HEK293 (cell line): ENCODE measurements at regions not wholly inside any gene's neighbourhood (a gene's known extent, or its start where the extent isn't known, plus 50 kb on each side); places are given as distances from the start of the nearest gene placed in this dataset.
"Not testable (repeated sequence)": the region's sequence is repeated elsewhere in the genome, so short reads cannot be mapped to it uniquely, and the experiment has no call there.

ENCODE experiments used
- OSR2 ChIP-seq: fragments of 450-650 bp; formaldehyde crosslinking; IDR thresholded peaks from 2 replicates; pipeline ENCODE4 v1.5.1; 2016; ENCODE audit warnings: missing biosample characterization, missing genetic modification characterization
- ZNF747 ChIP-seq: fragments of 450-650 bp; formaldehyde crosslinking; IDR thresholded peaks from 2 replicates; pipeline ENCODE4 v1.5.1; 2016; ENCODE audit warnings: missing biosample characterization, missing genetic modification characterization
- ZNF768 ChIP-seq: fragments of 450-650 bp; formaldehyde crosslinking; IDR thresholded peaks from 2 replicates; pipeline ENCODE4 v1.5.1; 2018; ENCODE audit warnings: missing biosample characterization, mild to moderate bottlenecking, missing genetic modification characterization
- TF ChIP-seq, protein P1 (sequence below): fragments of 450-650 bp; formaldehyde crosslinking; IDR thresholded peaks from 2 replicates; pipeline ENCODE4; 2016; ENCODE audit warnings: missing biosample characterization, missing genetic modification characterization
- TF ChIP-seq, protein P2 (sequence below): fragments of 450-650 bp; formaldehyde crosslinking; IDR thresholded peaks from 2 replicates; pipeline ENCODE4 v1.5.1; 2016; ENCODE audit warnings: missing biosample characterization, missing genetic modification characterization
- TF ChIP-seq, protein P3 (sequence below): fragments of 450-650 bp; formaldehyde crosslinking; IDR thresholded peaks from 2 replicates; pipeline ENCODE4 v1.5.1; 2016; ENCODE audit warnings: missing biosample characterization, missing genetic modification characterization

DNA sequence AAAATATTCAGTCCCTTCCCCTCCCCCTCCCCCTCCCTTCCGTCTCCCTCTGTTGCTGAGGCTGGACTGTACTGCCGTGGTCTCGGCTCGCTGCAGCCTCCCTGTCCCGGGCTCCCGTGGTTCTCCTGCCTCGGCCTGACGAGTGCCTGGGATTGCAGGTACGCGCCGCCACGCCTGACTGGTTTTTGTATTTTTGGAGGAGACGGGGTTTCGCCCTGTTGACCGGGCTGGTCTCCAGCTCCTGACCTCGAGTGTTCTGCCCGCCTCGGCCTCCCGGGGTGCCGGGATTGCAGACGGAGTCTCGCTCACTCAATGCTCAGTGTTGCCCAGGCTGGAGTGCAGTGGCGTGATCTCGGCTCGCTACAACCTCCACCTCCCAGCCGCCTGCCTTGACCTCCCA is 135.5 kb upstream of the PROKR2 start:
- TF ChIP-seq, protein P1, sequence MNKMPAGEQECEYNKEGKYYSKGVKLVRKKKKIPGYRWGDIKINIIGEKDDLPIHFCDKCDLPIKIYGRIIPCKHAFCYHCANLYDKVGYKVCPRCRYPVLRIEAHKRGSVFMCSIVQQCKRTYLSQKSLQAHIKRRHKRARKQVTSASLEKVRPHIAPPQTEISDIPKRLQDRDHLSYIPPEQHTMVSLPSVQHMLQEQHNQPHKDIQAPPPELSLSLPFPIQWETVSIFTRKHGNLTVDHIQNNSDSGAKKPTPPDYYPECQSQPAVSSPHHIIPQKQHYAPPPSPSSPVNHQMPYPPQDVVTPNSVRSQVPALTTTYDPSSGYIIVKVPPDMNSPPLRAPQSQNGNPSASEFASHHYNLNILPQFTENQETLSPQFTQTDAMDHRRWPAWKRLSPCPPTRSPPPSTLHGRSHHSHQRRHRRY (tag by site-specific recombination): not testable (repeated sequence)
- TF ChIP-seq, protein P2, sequence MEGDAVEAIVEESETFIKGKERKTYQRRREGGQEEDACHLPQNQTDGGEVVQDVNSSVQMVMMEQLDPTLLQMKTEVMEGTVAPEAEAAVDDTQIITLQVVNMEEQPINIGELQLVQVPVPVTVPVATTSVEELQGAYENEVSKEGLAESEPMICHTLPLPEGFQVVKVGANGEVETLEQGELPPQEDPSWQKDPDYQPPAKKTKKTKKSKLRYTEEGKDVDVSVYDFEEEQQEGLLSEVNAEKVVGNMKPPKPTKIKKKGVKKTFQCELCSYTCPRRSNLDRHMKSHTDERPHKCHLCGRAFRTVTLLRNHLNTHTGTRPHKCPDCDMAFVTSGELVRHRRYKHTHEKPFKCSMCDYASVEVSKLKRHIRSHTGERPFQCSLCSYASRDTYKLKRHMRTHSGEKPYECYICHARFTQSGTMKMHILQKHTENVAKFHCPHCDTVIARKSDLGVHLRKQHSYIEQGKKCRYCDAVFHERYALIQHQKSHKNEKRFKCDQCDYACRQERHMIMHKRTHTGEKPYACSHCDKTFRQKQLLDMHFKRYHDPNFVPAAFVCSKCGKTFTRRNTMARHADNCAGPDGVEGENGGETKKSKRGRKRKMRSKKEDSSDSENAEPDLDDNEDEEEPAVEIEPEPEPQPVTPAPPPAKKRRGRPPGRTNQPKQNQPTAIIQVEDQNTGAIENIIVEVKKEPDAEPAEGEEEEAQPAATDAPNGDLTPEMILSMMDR: not testable (repeated sequence)
- not testable (repeated sequence) for TF ChIP-seq ZNF768 (tag by site-specific recombination); ZNF747; OSR2 (tag by site-specific recombination)
- TF ChIP-seq, protein P3, sequence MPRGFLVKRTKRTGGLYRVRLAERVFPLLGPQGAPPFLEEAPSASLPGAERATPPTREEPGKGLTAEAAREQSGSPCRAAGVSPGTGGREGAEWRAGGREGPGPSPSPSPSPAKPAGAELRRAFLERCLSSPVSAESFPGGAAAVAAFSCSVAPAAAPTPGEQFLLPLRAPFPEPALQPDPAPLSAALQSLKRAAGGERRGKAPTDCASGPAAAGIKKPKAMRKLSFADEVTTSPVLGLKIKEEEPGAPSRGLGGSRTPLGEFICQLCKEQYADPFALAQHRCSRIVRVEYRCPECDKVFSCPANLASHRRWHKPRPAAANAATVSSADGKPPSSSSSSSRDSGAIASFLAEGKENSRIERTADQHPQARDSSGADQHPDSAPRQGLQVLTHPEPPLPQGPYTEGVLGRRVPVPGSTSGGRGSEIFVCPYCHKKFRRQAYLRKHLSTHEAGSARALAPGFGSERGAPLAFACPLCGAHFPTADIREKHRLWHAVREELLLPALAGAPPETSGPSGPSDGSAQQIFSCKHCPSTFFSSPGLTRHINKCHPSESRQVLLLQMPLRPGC (tag by site-specific recombination): not testable (repeated sequence)
